Astrocyte of the cerebellum (primary cell): ENCODE measurements at regions not wholly inside any gene's neighbourhood (a gene's known extent, or its start where the extent isn't known, plus 50 kb on each side); places are given as distances from the start of the nearest gene placed in this dataset.

Source experiments
- DNase-seq: peaks from one replicate; pipeline ENCODE4 v3.0.0-alpha.2; 2011; ENCODE audit warnings: low read depth
- H3K4me3 ChIP-seq: 2 replicates; pipeline ENCODE4 v1.5.1; 2011; ENCODE audit warnings: mild to moderate bottlenecking, low read depth, low read length, moderate library complexity
- in situ Hi-C: cut with HindIII; loops from 2 replicates; pipeline ENCODE4 v1.10.0; 2017; ENCODE audit warnings: low sequenced_read_pairs
- TF ChIP-seq, protein P1 (sequence below): IDR thresholded peaks from 2 replicates; pipeline ENCODE4 v1.5.1; 2012; ENCODE audit warnings: low read length, low read depth, moderate library complexity, mild to moderate bottlenecking; ENCODE audit errors: missing control alignments

DNA sequence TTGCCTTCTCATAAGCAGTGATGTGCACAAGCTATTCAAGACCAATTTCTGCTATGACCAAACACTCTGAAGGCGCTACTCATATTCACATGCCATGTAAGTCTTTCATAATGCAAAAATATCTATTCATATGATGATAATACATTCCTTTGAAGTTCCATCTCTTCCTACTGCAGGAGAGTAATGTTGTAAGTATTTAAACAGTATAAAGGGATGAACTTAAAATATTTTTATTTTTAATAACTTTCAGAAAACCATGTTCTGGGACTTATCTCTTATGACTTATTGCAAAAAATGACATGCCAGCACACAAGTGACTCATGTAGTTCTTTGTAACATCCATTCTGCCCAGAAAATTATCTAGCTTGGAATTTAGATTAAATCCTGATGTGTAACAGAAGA is 376.4 kb downstream of the KCTD16 start:
- no peak for DNase-seq
- in situ Hi-C loops: no loop called here
- TF ChIP-seq, protein P1, sequence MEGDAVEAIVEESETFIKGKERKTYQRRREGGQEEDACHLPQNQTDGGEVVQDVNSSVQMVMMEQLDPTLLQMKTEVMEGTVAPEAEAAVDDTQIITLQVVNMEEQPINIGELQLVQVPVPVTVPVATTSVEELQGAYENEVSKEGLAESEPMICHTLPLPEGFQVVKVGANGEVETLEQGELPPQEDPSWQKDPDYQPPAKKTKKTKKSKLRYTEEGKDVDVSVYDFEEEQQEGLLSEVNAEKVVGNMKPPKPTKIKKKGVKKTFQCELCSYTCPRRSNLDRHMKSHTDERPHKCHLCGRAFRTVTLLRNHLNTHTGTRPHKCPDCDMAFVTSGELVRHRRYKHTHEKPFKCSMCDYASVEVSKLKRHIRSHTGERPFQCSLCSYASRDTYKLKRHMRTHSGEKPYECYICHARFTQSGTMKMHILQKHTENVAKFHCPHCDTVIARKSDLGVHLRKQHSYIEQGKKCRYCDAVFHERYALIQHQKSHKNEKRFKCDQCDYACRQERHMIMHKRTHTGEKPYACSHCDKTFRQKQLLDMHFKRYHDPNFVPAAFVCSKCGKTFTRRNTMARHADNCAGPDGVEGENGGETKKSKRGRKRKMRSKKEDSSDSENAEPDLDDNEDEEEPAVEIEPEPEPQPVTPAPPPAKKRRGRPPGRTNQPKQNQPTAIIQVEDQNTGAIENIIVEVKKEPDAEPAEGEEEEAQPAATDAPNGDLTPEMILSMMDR: no peak
- H3K4me3 ChIP-seq: no peak overlapping the region

- in situ Hi-C loops: no loop called here
- TF ChIP-seq, protein P1: no peak
- DNase-seq: no peak
- H3K4me3 ChIP-seq: no peak overlapping the region
These were observed 368.2 kb downstream of the KCTD16 start for GRCh38 chr5:144538845-144539244.
